ENCODE measurements at regions not wholly inside any gene's neighbourhood (a gene's known extent, or its start where the extent isn't known, plus 50 kb on each side); places are given as distances from the start of the nearest gene placed in this dataset.

DNA sequence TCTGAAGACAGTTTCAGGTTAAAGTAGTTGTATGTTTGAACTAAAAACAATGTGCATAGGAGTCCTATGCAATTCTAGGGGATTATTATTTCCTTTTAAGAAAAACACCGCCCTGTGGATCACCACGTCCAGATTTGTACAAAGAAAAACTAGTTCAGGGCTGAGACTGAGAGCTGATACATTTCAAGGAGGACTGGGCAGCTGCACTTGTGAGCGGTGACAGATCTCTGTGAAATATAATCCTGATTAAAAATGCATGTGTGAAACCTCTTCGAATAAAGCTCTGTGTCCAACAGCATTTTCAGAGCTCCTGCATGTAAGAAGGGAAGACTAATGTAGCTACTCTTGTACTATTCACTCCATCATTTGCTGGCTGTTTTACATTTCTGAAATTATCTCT, 365.8 kb upstream of the PITX2 start:
- POLR2A ChIA-PET = no interaction called here
- CTCF ChIA-PET = no interaction called here
- DNase-seq (ENCODE audit: extremely low spot score) = no peak
- TF ChIP-seq ELF4 (IDR thresholded peaks at IDR 0.05) (no peak), NFRKB (IDR thresholded peaks at IDR 0.05) (no peak), L3MBTL2 (conservative IDR thresholded peaks at IDR 0.05) (no peak), PKNOX1 (IDR thresholded peaks at IDR 0.05) (no peak), TARDBP (IDR thresholded peaks at IDR 0.05) (no peak), SUZ12 (IDR thresholded peaks at IDR 0.05) (no peak)

DNA sequence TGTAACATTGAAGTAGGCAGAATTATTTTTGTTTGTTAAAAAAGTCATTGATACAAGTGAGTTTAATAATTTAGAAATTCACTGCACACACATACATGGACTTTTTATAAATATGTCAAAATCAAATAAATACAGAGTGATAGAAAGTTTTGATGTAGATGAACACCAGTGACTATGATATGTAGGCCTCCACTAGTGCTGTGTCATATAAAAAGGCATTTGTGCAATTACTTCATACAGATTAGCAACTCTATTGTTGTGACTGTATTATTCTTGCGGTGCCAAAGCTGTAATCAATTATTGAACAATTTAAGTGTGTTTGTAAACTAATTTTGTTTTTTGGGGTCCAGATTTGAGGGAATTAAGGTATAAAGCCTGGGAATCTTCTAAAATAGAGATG, 366.2 kb upstream of the PITX2 start:
- POLR2A ChIA-PET = no interaction called here
- CTCF ChIA-PET = no interaction called here
- DNase-seq (ENCODE audit: extremely low spot score) = no peak
- no peak for TF ChIP-seq LEF1 (IDR thresholded peaks at IDR 0.05; ENCODE audit: borderline replicate concordance)
- no peak for TF ChIP-seq CTBP1 (IDR thresholded peaks at IDR 0.05; ENCODE audit: borderline replicate concordance)

GRCh38 chr4:110994781-110995180, 371.9 kb upstream of the PITX2 start:
- POLR2A ChIA-PET = no interaction called here
- TF ChIP-seq ELF4 (IDR thresholded peaks at IDR 0.05) (no peak), L3MBTL2 (conservative IDR thresholded peaks at IDR 0.05) (no peak), FOXK2 (IDR thresholded peaks at IDR 0.05) (no peak), PKNOX1 (IDR thresholded peaks at IDR 0.05) (no peak), FOXA1 (IDR thresholded peaks at IDR 0.05) (no peak), LEF1 (IDR thresholded peaks at IDR 0.05; ENCODE audit: borderline replicate concordance) (no peak), ARNT (IDR thresholded peaks at IDR 0.05) (no peak), TARDBP (IDR thresholded peaks at IDR 0.05) (no peak), SUZ12 (IDR thresholded peaks at IDR 0.05) (no peak), SP1 (IDR thresholded peaks at IDR 0.05) (no peak), NFRKB (IDR thresholded peaks at IDR 0.05) (no peak), BHLHE40 (IDR thresholded peaks at IDR 0.05; ENCODE audit: borderline replicate concordance) (no peak), ZNF384 (IDR thresholded peaks at IDR 0.05) (no peak), CTBP1 (IDR thresholded peaks at IDR 0.05; ENCODE audit: borderline replicate concordance) (no peak), HDGF (IDR thresholded peaks at IDR 0.05; ENCODE audit: borderline replicate concordance) (no peak), FOXM1 (IDR thresholded peaks at IDR 0.05; ENCODE audit: borderline replicate concordance) (no peak)
- CTCF ChIA-PET = no interaction called here
- no peak for DNase-seq (ENCODE audit: extremely low spot score)

DNA sequence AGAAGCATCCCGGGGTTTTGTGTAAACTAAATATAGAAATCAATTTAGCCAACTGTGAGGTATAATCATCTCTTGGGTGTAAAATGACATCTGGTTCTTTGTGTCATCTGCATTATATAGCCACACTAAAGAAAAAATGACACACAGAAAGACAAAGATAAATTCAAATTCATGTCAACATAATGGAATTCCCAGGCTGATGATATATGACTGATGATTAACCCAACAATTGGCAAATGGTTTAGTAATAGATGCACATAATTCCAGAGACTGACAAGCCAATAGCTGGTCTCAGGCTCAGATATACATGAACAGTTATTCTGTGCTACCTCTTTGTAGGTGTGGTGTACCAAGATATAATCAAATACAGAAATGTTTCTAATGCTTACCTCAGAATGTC, 375.4 kb upstream of the PITX2 start:
- CTCF ChIA-PET = no interaction called here
- POLR2A ChIA-PET = no interaction called here

DNA sequence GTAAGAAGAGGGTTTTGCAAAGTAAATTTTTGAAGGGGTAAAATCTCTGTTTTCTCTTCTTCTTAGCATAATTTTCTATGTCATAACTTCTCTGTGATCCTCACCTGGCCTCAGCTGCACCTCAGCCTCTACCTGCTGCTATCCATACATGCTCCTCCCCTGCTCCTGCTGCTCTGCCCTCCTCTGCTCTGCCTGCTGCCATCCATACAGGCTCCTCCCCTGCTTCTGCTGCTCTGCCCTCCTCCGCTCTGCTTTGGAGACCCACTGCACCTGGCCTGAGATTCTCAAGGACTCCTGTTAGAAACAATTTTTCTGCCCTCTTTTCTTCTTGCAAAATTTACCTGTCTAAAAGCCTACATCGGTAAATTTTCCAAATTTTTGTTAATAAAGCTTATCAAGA, 388.6 kb upstream of the PITX2 start:
- CTCF ChIA-PET = no interaction called here
- no peak for DNase-seq (ENCODE audit: extremely low spot score)
- POLR2A ChIA-PET = no interaction called here
- TF ChIP-seq NFRKB (IDR thresholded peaks at IDR 0.05) = no peak
- no peak for TF ChIP-seq PKNOX1 (IDR thresholded peaks at IDR 0.05)
- TF ChIP-seq BHLHE40 (IDR thresholded peaks at IDR 0.05; ENCODE audit: borderline replicate concordance) = no peak
- no peak for TF ChIP-seq ELF4 (IDR thresholded peaks at IDR 0.05)
- no peak for TF ChIP-seq TARDBP (IDR thresholded peaks at IDR 0.05)

More for the DNA sequence above, 375.4 kb upstream of the PITX2 start:
- no peak for TF ChIP-seq ELF4 (IDR thresholded peaks at IDR 0.05)
- TF ChIP-seq L3MBTL2 (conservative IDR thresholded peaks at IDR 0.05) = no peak
- no peak for TF ChIP-seq FOXM1 (IDR thresholded peaks at IDR 0.05; ENCODE audit: borderline replicate concordance)
- no peak for TF ChIP-seq ARNT (IDR thresholded peaks at IDR 0.05)
- TF ChIP-seq PKNOX1 (IDR thresholded peaks at IDR 0.05) = no peak
- no peak for TF ChIP-seq NFRKB (IDR thresholded peaks at IDR 0.05)
- TF ChIP-seq TARDBP (IDR thresholded peaks at IDR 0.05) = no peak
- no peak for DNase-seq (ENCODE audit: extremely low spot score)

DNA sequence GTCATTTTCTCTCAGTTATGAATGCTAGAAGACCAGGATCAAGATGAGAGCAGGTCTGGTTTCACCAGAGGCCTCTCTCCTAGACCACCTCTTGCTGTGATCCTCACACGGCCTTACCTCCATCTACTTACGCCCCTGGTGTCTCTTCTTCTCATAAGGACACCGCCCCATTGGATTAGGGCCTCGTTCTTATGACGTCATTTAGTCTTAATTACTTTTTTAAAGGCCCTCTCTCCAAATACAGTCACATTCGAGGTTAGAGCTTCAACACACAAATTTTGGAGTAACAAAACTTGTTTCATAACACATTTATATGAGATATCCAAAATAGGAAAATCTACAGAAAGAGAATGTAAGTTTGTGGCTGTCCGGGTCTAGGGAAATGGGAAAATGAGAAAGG, 391.0 kb upstream of the PITX2 start:
- POLR2A ChIA-PET = no interaction called here
- DNase-seq (ENCODE audit: extremely low spot score) = no peak
- no peak for TF ChIP-seq ARNT (IDR thresholded peaks at IDR 0.05)
- no peak for TF ChIP-seq PKNOX1 (IDR thresholded peaks at IDR 0.05)
- no peak for TF ChIP-seq SP1 (IDR thresholded peaks at IDR 0.05)
- TF ChIP-seq FOXA1 (IDR thresholded peaks at IDR 0.05) = no peak
- no peak for TF ChIP-seq FOXM1 (IDR thresholded peaks at IDR 0.05; ENCODE audit: borderline replicate concordance)
- TF ChIP-seq BHLHE40 (IDR thresholded peaks at IDR 0.05; ENCODE audit: borderline replicate concordance) = no peak
- no peak for TF ChIP-seq FOXK2 (IDR thresholded peaks at IDR 0.05)
- no peak for TF ChIP-seq SUZ12 (IDR thresholded peaks at IDR 0.05)
- no peak for TF ChIP-seq CTBP1 (IDR thresholded peaks at IDR 0.05; ENCODE audit: borderline replicate concordance)
- TF ChIP-seq L3MBTL2 (conservative IDR thresholded peaks at IDR 0.05) = no peak
- TF ChIP-seq NFRKB (IDR thresholded peaks at IDR 0.05) = no peak
- CTCF ChIA-PET = no interaction called here

Measured in HEK293T (cell line).